Activated gamma-delta T cell treated with Interleukin-2 at 50 U/mL for 16 hours (primary cell): ENCODE measurements at regions not wholly inside any gene's neighbourhood (a gene's known extent, or its start where the extent isn't known, plus 50 kb on each side); places are given as distances from the start of the nearest gene placed in this dataset.

Source experiments
- DNase-seq: peaks from one replicate; pipeline ENCODE4 v3.0.0-alpha.2; 2020

GRCh38 chr3:117266806-117267205 is 557.2 kb downstream of the TUSC7 start:
- DNase-seq: no peak

- no peak for DNase-seq
Measured at GRCh38 chr3:117268318-117268717, 558.7 kb downstream of the TUSC7 start.

- no peak for DNase-seq
Measured at GRCh38 chr3:117272274-117272673, 562.7 kb downstream of the TUSC7 start.

- DNase-seq: no peak
Measured at GRCh38 chr3:117272876-117273523, 563.4 kb downstream of the TUSC7 start.

GRCh38 chr3:117277816-117278215 is 568.2 kb downstream of the TUSC7 start:
- DNase-seq: no peak

- DNase-seq: no peak
Measured at GRCh38 chr3:117278424-117279190, 569.0 kb downstream of the TUSC7 start.

- DNase-seq: no peak
Measured at GRCh38 chr3:117281371-117281770, 571.8 kb downstream of the TUSC7 start.

- no peak for DNase-seq
Measured at GRCh38 chr3:117282566-117282965, 573.0 kb downstream of the TUSC7 start.

GRCh38 chr3:117285737-117286136 is 576.2 kb downstream of the TUSC7 start:
- DNase-seq: no peak

- DNase-seq: no peak
Measured at GRCh38 chr3:117286488-117286887, 576.9 kb downstream of the TUSC7 start.

GRCh38 chr3:117287602-117288001 is 578.0 kb downstream of the TUSC7 start:
- no peak for DNase-seq

- DNase-seq: no peak
Measured at GRCh38 chr3:117291476-117291875, 581.9 kb downstream of the TUSC7 start.

- DNase-seq: no peak
Measured at GRCh38 chr3:117297065-117297464, 587.5 kb downstream of the TUSC7 start.

- no peak for DNase-seq
Measured at GRCh38 chr3:117297541-117297940, 588.0 kb downstream of the TUSC7 start.

GRCh38 chr3:117298273-117298672 is 588.7 kb downstream of the TUSC7 start:
- DNase-seq: no peak

- DNase-seq: no peak
Measured at GRCh38 chr3:117302428-117302827, 592.8 kb downstream of the TUSC7 start.

- DNase-seq: no peak
Measured at GRCh38 chr3:117303443-117303842, 593.9 kb downstream of the TUSC7 start.

- DNase-seq: no peak
Measured at GRCh38 chr3:117304681-117305080, 595.1 kb downstream of the TUSC7 start.

GRCh38 chr3:117305681-117306080 is 596.1 kb downstream of the TUSC7 start:
- no peak for DNase-seq

- DNase-seq: no peak
Measured at GRCh38 chr3:117306299-117306698, 596.7 kb downstream of the TUSC7 start.

GRCh38 chr3:117308353-117308752 is 598.8 kb downstream of the TUSC7 start:
- no peak for DNase-seq

- DNase-seq: no peak
Measured at GRCh38 chr3:117308756-117309155, 599.2 kb downstream of the TUSC7 start.

GRCh38 chr3:117310536-117310935 is 601.0 kb downstream of the TUSC7 start:
- no peak for DNase-seq

- no peak for DNase-seq
Measured at GRCh38 chr3:117314441-117315150, 605.0 kb downstream of the TUSC7 start.
